Mammary epithelial cell (primary cell): ENCODE measurements at regions not wholly inside any gene's neighbourhood (a gene's known extent, or its start where the extent isn't known, plus 50 kb on each side); places are given as distances from the start of the nearest gene placed in this dataset.

Experiments
- CTCF ChIP-seq, 2 donors: IDR thresholded peaks in 1 of 2; conservative IDR thresholded peaks in 1 of 2; 2 replicates each; pipeline ENCODE4 v1.5.1; 2011 to 2012; ENCODE audit warnings: inconsistent platforms in 2 of 2, low read length in 2 of 2, mild to moderate bottlenecking in 2 of 2, control low read depth in 1 of 2, low read depth in 1 of 2; ENCODE audit not compliant: insufficient read depth in 1 of 2; ENCODE audit errors: extremely low read depth in 1 of 2
- EZH2 ChIP-seq: IDR thresholded peaks from 2 replicates; pipeline ENCODE4 v1.6.1; 2012; ENCODE audit warnings: low read length, inconsistent platforms, borderline replicate concordance

DNA sequence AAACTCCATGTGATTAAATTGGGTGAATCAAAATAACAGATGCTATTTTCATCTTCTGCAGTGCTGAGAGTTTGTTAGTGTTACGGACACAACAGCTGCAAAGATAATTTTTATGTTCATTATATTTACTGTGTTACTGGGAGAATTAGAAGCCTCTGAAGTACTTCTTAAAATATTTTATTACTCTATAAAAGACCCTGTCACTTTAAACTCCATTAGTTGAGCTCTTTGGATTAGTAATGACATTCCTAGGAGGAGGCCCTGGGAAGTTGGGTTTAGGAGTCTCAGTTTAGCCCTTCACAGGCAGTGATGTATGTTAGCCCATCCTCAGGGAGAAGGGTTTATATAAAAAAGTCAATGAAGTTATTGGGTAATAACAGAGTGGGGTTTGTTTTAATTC lies 596.7 kb downstream of the JRKL start:
- TF ChIP-seq CTCF (conservative IDR thresholded peaks at IDR 0.05 in 1 of 2, IDR thresholded peaks at IDR 0.05 in 1 of 2; ENCODE audit: extremely low read depth in 1 of 2, insufficient read depth in 1 of 2, low read depth in 1 of 2, low read length in 2 of 2) (no peak), EZH2 (no peak)
